ENCODE measurements at regions not wholly inside any gene's neighbourhood (a gene's known extent, or its start where the extent isn't known, plus 50 kb on each side); places are given as distances from the start of the nearest gene placed in this dataset.

GRCh38 chr11:26820739-26821138, 98.9 kb upstream of the SLC5A12 start:
- no peak for TF ChIP-seq CTCF (CRISPR knock-in tag; IDR thresholded peaks at IDR 0.05)
- TF ChIP-seq ZNF253 (CRISPR knock-in tag; IDR thresholded peaks at IDR 0.05; ENCODE audit: borderline replicate concordance), result no peak
- TF ChIP-seq RORA (CRISPR knock-in tag; IDR thresholded peaks at IDR 0.05), result no peak
- no peak for TF ChIP-seq ZUFSP (CRISPR knock-in tag; IDR thresholded peaks at IDR 0.05; ENCODE audit: borderline replicate concordance)
- no peak for TF ChIP-seq FOXP1 (IDR thresholded peaks at IDR 0.05)
- no peak for TF ChIP-seq FOXP1 (CRISPR knock-in tag; IDR thresholded peaks at IDR 0.05)
- no peak for TF ChIP-seq PCBP2 (optimal IDR thresholded peaks at IDR 0.05; ENCODE audit: low read depth, low read length, poor library complexity, severe bottlenecking)
- TF ChIP-seq ZNF788 (CRISPR knock-in tag; IDR thresholded peaks at IDR 0.05; ENCODE audit: borderline replicate concordance), result no peak
- no peak for TF ChIP-seq MYNN (CRISPR knock-in tag; IDR thresholded peaks at IDR 0.05; ENCODE audit: low read depth)
- no peak for TF ChIP-seq GABPA (IDR thresholded peaks at IDR 0.05; ENCODE audit: low read depth, low read length)
- TF ChIP-seq GABPA (CRISPR knock-in tag; IDR thresholded peaks at IDR 0.05; ENCODE audit: low read depth), result no peak
- TF ChIP-seq KLF13 (CRISPR knock-in tag; IDR thresholded peaks at IDR 0.05), result no peak

Data from HepG2 (cell line).